ENCODE measurements at regions not wholly inside any gene's neighbourhood (a gene's known extent, or its start where the extent isn't known, plus 50 kb on each side); places are given as distances from the start of the nearest gene placed in this dataset.
"Not testable (repeated sequence)": the region's sequence is repeated elsewhere in the genome, so short reads cannot be mapped to it uniquely, and the experiment has no call there.

- no peak for TF ChIP-seq CTCF (IDR thresholded peaks at IDR 0.05; ENCODE audit: insufficient read depth, low read depth, low read length)
- H3K4me3 ChIP-seq (ENCODE audit: low read depth, low read length), result no peak overlapping the region
- no peak for DNase-seq (ENCODE audit: low read depth)
Measured at GRCh38 chr5:12668564-12668963, 764.3 kb upstream of the CTNND2 start.

DNA sequence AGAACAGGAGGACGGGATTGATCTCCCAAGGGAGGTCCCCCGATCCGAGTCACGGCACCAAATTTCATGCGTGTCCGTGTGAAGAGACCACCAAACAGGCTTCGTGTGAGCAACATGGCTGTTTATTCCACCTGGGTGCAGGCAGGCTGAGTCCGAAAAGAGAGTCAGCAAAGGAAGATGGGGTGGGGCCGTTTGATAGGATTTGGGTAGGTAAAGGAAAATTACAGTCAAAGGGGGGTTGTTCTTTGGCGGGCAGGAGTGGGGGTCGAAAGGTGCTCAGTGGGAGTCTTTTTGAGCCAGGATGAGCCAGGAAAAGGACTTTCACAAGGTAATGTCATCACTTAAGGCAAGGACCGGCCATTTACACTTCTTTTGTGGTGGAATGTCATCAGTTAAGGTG is 763.6 kb upstream of the CTNND2 start:
- DNase-seq (ENCODE audit: low read depth); H3K4me3 ChIP-seq (ENCODE audit: low read depth, low read length): not testable (repeated sequence)

GRCh38 chr5:12665772-12666171 is 761.5 kb upstream of the CTNND2 start:
- not testable (repeated sequence) for DNase-seq (ENCODE audit: low read depth); H3K4me3 ChIP-seq (ENCODE audit: low read depth, low read length)

GRCh38 chr5:12662545-12663314 is 758.5 kb upstream of the CTNND2 start:
- DNase-seq (ENCODE audit: low read depth), result no peak
- no peak overlapping the region for H3K4me3 ChIP-seq (ENCODE audit: low read depth, low read length)
- TF ChIP-seq CTCF (IDR thresholded peaks at IDR 0.05; ENCODE audit: insufficient read depth, low read depth, low read length), result no peak

GRCh38 chr5:12661617-12662370 is 757.5 kb upstream of the CTNND2 start:
- no peak overlapping the region for H3K4me3 ChIP-seq (ENCODE audit: low read depth, low read length)
- no peak for TF ChIP-seq CTCF (IDR thresholded peaks at IDR 0.05; ENCODE audit: insufficient read depth, low read depth, low read length)
- DNase-seq (ENCODE audit: low read depth), result no peak

DNA sequence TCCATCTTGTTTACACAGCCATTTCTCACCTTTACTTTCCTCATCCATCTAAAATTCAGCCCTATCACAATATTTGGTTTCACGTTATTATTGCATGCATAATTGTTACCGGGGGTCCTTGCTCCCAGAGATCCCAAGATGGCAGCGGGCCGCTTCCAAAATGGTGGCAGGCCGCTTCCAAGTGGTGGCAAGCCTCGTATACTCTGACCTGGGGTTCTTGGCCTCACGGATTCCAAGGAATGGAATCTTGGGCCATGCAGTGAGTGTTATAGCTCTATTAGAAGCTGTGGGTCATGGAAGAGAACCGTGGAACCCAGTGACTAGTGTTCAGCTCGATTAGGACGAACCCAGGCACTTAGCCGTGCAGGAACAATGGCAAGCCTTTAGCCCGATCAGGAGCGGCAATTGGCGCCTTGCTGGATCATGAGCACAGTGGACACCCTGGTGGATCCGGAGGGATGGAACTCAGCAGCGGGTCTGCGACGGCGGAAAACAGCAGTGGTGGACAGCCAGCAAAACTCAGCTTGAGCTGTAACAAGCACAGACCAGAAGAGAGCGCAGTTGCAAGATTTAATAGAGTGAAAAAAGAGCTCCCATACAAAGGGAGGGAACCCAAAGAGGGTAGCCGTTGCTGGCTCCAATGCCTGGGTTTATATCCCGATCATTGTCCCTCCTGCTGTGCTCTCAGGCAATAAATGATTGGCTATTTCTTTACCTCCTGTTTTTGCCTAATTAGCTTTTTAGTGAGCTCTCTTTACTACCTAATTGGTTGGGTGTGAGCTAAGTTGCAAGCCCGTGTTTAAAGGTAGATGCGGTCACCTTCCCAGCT is 756.2 kb upstream of the CTNND2 start:
- DNase-seq (ENCODE audit: low read depth); H3K4me3 ChIP-seq (ENCODE audit: low read depth, low read length): not testable (repeated sequence)

GRCh38 chr5:12659686-12660085 is 755.4 kb upstream of the CTNND2 start:
- H3K4me3 ChIP-seq (ENCODE audit: low read depth, low read length), result no peak overlapping the region
- no peak for DNase-seq (ENCODE audit: low read depth)
- TF ChIP-seq CTCF (IDR thresholded peaks at IDR 0.05; ENCODE audit: insufficient read depth, low read depth, low read length), result no peak

DNA sequence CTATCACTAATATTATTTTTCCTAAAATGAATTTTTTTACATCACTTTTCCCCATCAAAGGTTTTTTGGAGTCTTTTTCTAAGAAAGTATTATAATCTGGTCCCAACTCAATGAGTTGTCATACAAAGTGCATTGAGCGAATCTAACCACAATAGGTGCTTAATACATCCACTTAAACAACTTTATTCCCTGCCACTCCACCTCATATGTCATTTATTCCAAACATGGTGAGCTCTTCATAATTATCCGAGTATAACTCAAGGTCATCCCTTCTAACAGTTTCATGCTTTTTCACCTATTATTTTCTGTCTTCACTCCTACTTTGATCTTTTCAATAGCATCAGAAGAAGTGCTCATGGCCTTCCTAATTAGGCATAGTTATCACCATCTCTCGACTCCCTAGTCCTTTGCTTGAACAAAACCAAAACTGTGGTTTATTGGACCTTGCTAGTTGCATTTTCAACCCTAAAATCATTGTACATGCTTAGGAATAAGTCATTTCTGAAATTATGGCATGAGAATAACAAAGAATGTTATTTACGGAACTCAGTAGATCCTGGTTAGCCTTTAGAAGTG is 754.7 kb upstream of the CTNND2 start:
- DNase-seq (ENCODE audit: low read depth), result no peak
- TF ChIP-seq CTCF (IDR thresholded peaks at IDR 0.05; ENCODE audit: insufficient read depth, low read depth, low read length), result no peak
- H3K4me3 ChIP-seq (ENCODE audit: low read depth, low read length), result no peak overlapping the region

DNA sequence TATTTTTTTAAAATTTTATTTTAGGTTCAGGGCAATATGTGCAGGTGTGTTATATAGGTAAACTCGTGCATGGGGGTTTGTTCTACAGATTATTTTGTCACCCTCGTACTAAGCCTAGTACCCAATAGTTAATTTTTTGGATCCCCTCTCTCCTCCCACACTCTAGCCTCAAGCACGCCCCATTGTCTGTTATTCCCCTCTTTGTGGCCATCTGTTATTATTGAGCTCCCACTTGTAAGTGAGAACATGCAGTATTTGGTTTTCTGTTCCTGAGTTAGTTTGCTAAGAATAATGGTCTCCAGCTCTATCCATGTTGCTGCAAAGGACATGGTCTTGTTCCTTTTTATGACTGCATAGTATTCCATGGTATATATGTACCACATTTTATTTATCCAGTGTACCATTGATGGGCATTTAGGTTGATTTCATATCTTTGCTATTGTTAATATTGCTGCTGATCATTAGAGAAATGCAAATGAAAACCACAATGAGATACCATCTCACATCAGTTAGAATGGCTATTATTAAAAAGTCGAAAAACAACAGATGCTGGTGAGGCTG is 753.7 kb upstream of the CTNND2 start:
- not testable (repeated sequence) for DNase-seq (ENCODE audit: low read depth); H3K4me3 ChIP-seq (ENCODE audit: low read depth, low read length)

Data from fibroblast of villous mesenchyme (primary cell).